SK-N-SH (cell line): ENCODE measurements at regions not wholly inside any gene's neighbourhood (a gene's known extent, or its start where the extent isn't known, plus 50 kb on each side); places are given as distances from the start of the nearest gene placed in this dataset.
A peak's percentile ranks its signal among the peaks of the same experiment; 100 is the strongest.

Experiments
- CTCF ChIA-PET: fragments of 300-600, 350-600 bp; formaldehyde crosslinking; extraction: SDS; loops from one replicate; lab custom pipeline; 2021; lab: Yijun Ruan, JAX
- POLR2A ChIA-PET: fragments of 350-600 bp; sonication (Branson Sonifier 250); formaldehyde crosslinking; extraction: SDS; loops from one replicate; lab custom pipeline; 2020; ENCODE audit warnings: antibody characterized with exemption, inconsistent platforms; lab: Yijun Ruan, JAX
- DNase-seq: peaks from one replicate; pipeline ENCODE4 v3.0.0; 2012
- H2AFZ ChIP-seq: fragments of 200-600 bp; sonication (generic); 2 replicates; pipeline ENCODE4 v1.8.1; 2016; ENCODE audit warnings: antibody characterized with exemption, mild to moderate bottlenecking, low read depth
- H3F3A ChIP-seq: fragments of 200-600 bp; sonication (generic); replicated peaks from 2 replicates; pipeline ENCODE3; 2016; ENCODE audit warnings: antibody characterized with exemption, mild to moderate bottlenecking; ENCODE audit not compliant: insufficient read depth
- H3K27ac ChIP-seq, 2 experiments: fragments of 200-500 bp in 1 of 2; fragments of 200-600 bp in 1 of 2; sonication (Bioruptor generic) in 1 of 2; sonication (generic), shearing (Covaris generic) in 1 of 2; 2 replicates each; pipeline versions ENCODE4 v1.5.1 to v1.6.1; 2014 to 2016; ENCODE audit warnings: low read depth in 2 of 2, inconsistent platforms in 1 of 2, low read length in 1 of 2, mild to moderate bottlenecking in 1 of 2, mixed read lengths in 1 of 2
- H3K27me3 ChIP-seq: fragments of 200-600 bp; sonication (generic), shearing (Covaris generic); 2 replicates; pipeline ENCODE4 v1.6.1; 2016; ENCODE audit warnings: mixed run types; ENCODE audit not compliant: insufficient read depth
- H3K36me3 ChIP-seq, 2 experiments: fragments of 200-500 bp in 1 of 2; fragments of 200-600 bp in 1 of 2; sonication (Bioruptor generic) in 1 of 2; sonication (generic) in 1 of 2; replicated peaks in 1 of 2; 2 replicates each; pipeline versions ENCODE3 to v1.5.1; 2014 to 2016; ENCODE audit warnings: low read length in 1 of 2, mild to moderate bottlenecking in 1 of 2; ENCODE audit not compliant: insufficient read depth in 2 of 2, control insufficient read depth in 1 of 2
- H3K4me1 ChIP-seq, 2 experiments: fragments of 200-500 bp in 1 of 2; fragments of 200-600 bp in 1 of 2; sonication (Bioruptor generic) in 1 of 2; sonication (generic), shearing (Covaris generic) in 1 of 2; 2 replicates each; pipeline versions ENCODE4 v1.5.1 to v1.6.1; 2014 to 2016; ENCODE audit warnings: low read depth in 1 of 2, low read length in 1 of 2, mixed run types in 1 of 2; ENCODE audit not compliant: insufficient read depth in 2 of 2, control insufficient read depth in 1 of 2
- H3K4me2 ChIP-seq: fragments of 200-600 bp; sonication (generic), shearing (Covaris generic); 2 replicates; pipeline ENCODE4 v1.6.1; 2017; ENCODE audit warnings: mixed run types
- H3K4me3 ChIP-seq, 2 experiments: fragments of 200-500 bp in 1 of 2; fragments of 200-600 bp in 1 of 2; sonication (Bioruptor generic) in 1 of 2; sonication (generic), shearing (Covaris generic) in 1 of 2; 2 replicates each; pipeline versions ENCODE4 v1.5.1 to v1.8.1; 2014 to 2016; ENCODE audit warnings: low read depth in 2 of 2, inconsistent platforms in 1 of 2, low read length in 1 of 2, mild to moderate bottlenecking in 1 of 2, mixed read lengths in 1 of 2, moderate library complexity in 1 of 2
- H3K79me2 ChIP-seq: fragments of 200-600 bp; sonication (generic); 2 replicates; pipeline ENCODE4 v1.8.1; 2017; ENCODE audit warnings: mild to moderate bottlenecking; ENCODE audit not compliant: insufficient read depth
- H3K9ac ChIP-seq: fragments of 200-600 bp; sonication (generic); 2 replicates; pipeline ENCODE4 v1.6.1; 2017; ENCODE audit warnings: mixed run types
- H3K9me2 ChIP-seq: fragments of 200-600 bp; sonication (generic); 2 replicates; pipeline ENCODE4 v1.6.1; 2017; ENCODE audit warnings: mixed run types
- H3K9me3 ChIP-seq: fragments of 200-600 bp; sonication (generic); 2 replicates; pipeline ENCODE4 v1.6.1; 2017; ENCODE audit warnings: mixed run types, mild to moderate bottlenecking, moderate library complexity
- H4K20me1 ChIP-seq: fragments of 200-600 bp; sonication (generic); 2 replicates; pipeline ENCODE4 v1.6.1; 2017; ENCODE audit warnings: mild to moderate bottlenecking, mixed run types; ENCODE audit not compliant: insufficient read depth
- FOXM1 ChIP-seq: IDR thresholded peaks from 2 replicates; pipeline ENCODE4 v1.4.0; 2012; ENCODE audit warnings: low read depth, mild to moderate bottlenecking
- GATA2 ChIP-seq: sonication (generic); formaldehyde crosslinking; IDR thresholded peaks from 2 replicates; pipeline ENCODE4 v1.5.0; 2020; ENCODE audit warnings: mild to moderate bottlenecking, missing genetic modification reagents
- TAF1 ChIP-seq: IDR thresholded peaks from 2 replicates; pipeline ENCODE4 v1.6.1; 2012; ENCODE audit warnings: low read depth, mild to moderate bottlenecking, low read length, moderate library complexity, borderline replicate concordance
- YY1 ChIP-seq: IDR thresholded peaks from 2 replicates; pipeline ENCODE4 v1.4.0; 2012; ENCODE audit warnings: low read depth, mild to moderate bottlenecking
- WGBS: methylation state at CpG from one replicate; pipeline ENCODE4 v1.1.6; 2017; ENCODE audit warnings: low lambda C conversion rate; 5-methylcytosine and 5-hydroxymethylcytosine counted together
- TF ChIP-seq, protein P1 (sequence below): IDR thresholded peaks from 2 replicates; pipeline ENCODE4 v1.4.0; 2012; ENCODE audit warnings: low read depth, borderline replicate concordance
- TF ChIP-seq, protein P2 (sequence below): fragments of 200-600 bp; sonication (generic); IDR thresholded peaks from 2 replicates; pipeline ENCODE4 v1.6.1; 2017; ENCODE audit warnings: antibody characterized with exemption, mild to moderate bottlenecking, moderate library complexity

DNA sequence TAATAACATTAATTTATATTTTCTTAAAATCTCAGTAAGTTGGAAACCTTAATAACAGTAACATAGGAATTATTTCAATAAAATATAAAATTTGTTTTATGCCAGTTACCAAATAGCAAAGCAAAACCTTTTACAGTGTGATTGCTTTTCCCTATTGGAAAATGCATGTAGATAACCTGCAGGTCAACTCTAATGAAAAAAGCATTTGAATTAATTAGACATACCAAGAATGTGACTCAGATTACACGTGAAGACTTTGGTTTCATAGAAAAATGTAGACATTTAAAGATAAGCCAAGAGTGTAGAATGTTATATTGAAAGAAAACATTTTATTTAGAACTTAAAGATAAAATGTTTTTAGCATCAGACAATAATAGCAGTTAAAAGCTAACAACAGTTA is 888.1 kb downstream of the TMEM121 start:
- Histone ChIP-seq H3K4me2 (no peak overlapping the region), H3K27ac (no peak overlapping the region), H3K9me2 (no peaks in the 10 kb centered on the region), H3K79me2 (peaks cover 30% of the 10 kb centered on the region), H2AFZ (no peak overlapping the region), H3F3A (peaks cover 22% of the 10 kb centered on the region), H3K9me3 (no peaks in the 10 kb centered on the region), H3K27me3 (no peaks in the 10 kb centered on the region), H4K20me1 (no peaks in the 10 kb centered on the region; the same call in 1 of the 2 replicates), H3K36me3 (peaks cover 3 to 21% of the 10 kb centered on the region in 2 experiments), H3K4me3 (no peak overlapping the region), H3K4me1 (no peaks in the 10 kb centered on the region), H3K9ac (no peak overlapping the region)
- TF ChIP-seq YY1 = no peak
- TF ChIP-seq GATA2 = no peak
- TF ChIP-seq TAF1 = no peak
- no peak for TF ChIP-seq FOXM1
- TF ChIP-seq, protein P1, sequence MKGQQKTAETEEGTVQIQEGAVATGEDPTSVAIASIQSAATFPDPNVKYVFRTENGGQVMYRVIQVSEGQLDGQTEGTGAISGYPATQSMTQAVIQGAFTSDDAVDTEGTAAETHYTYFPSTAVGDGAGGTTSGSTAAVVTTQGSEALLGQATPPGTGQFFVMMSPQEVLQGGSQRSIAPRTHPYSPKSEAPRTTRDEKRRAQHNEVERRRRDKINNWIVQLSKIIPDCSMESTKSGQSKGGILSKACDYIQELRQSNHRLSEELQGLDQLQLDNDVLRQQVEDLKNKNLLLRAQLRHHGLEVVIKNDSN = no peak
- 50% methylated on average over 1 of the region's 1 CpG for WGBS
- no peak for DNase-seq
- ChIA-PET POLR2A (no interaction called here), CTCF (interaction anchor here (1.2 kb wide), 1 partner anchor 157 kb away, joined by 3 read pairs; no protein-coding TSS in a partner anchor)

GRCh38 chr14:106417224-106418049 is 891.1 kb downstream of the TMEM121 start:
- no peak overlapping the region for H3K4me2 ChIP-seq
- peaks cover 0 to 21% of the 10 kb centered on the region in 2 experiments for H3K36me3 ChIP-seq
- CTCF ChIA-PET = interaction anchor here (0.7 to 3.0 kb wide), 23 partner anchors 8 to 223 kb away, joined by 3 to 21 read pairs (median 4); no protein-coding TSS in a partner anchor
- 92% methylated on average over 7 of the region's 13 CpGs for whole genome bisulfite sequencing
- no peaks in the 10 kb centered on the region for H3K9me3 ChIP-seq
- H3K4me3 ChIP-seq = no peak overlapping the region
- DNase-seq = peak; percentile 65
- H4K20me1 ChIP-seq = no peaks in the 10 kb centered on the region; the same call in 1 of the 2 replicates
- no peak overlapping the region for H3K9ac ChIP-seq
- POLR2A ChIA-PET = no interaction called here
- no peaks in the 10 kb centered on the region for H3K4me1 ChIP-seq
- peaks cover 21% of the 10 kb centered on the region for H3F3A ChIP-seq
- no peak overlapping the region for H3K27ac ChIP-seq
- TF ChIP-seq, protein P2, sequence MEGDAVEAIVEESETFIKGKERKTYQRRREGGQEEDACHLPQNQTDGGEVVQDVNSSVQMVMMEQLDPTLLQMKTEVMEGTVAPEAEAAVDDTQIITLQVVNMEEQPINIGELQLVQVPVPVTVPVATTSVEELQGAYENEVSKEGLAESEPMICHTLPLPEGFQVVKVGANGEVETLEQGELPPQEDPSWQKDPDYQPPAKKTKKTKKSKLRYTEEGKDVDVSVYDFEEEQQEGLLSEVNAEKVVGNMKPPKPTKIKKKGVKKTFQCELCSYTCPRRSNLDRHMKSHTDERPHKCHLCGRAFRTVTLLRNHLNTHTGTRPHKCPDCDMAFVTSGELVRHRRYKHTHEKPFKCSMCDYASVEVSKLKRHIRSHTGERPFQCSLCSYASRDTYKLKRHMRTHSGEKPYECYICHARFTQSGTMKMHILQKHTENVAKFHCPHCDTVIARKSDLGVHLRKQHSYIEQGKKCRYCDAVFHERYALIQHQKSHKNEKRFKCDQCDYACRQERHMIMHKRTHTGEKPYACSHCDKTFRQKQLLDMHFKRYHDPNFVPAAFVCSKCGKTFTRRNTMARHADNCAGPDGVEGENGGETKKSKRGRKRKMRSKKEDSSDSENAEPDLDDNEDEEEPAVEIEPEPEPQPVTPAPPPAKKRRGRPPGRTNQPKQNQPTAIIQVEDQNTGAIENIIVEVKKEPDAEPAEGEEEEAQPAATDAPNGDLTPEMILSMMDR = peak; percentile 84
- TF ChIP-seq FOXM1 = no peak
- H3K9me2 ChIP-seq = no peaks in the 10 kb centered on the region
- H3K27me3 ChIP-seq = no peaks in the 10 kb centered on the region
- H2AFZ ChIP-seq = no peak overlapping the region
- peaks cover 12% of the 10 kb centered on the region for H3K79me2 ChIP-seq
